GM13976 (cell line): ENCODE measurements at regions not wholly inside any gene's neighbourhood (a gene's known extent, or its start where the extent isn't known, plus 50 kb on each side); places are given as distances from the start of the nearest gene placed in this dataset.

Source experiments
- DNase-seq: peaks from one replicate; pipeline ENCODE4 v3.0.0; 2012; ENCODE audit warnings: low spot score
- in situ Hi-C: fragments of 300-500 bp; cut with MboI; formaldehyde crosslinking; loops from one replicate; pipeline ENCODE4 v1.12.0; 2022; ENCODE audit warnings: low sequenced_read_pairs, mixed read lengths, inconsistent platforms; ENCODE audit not compliant: unreplicated experiment
- TF ChIP-seq, protein P1 (sequence below): IDR thresholded peaks from 2 replicates; pipeline ENCODE4 v1.5.1; 2012; ENCODE audit warnings: borderline replicate concordance, mild to moderate bottlenecking; ENCODE audit not compliant: insufficient read depth; ENCODE audit errors: extremely low read depth, missing control alignments, control extremely low read depth

DNA sequence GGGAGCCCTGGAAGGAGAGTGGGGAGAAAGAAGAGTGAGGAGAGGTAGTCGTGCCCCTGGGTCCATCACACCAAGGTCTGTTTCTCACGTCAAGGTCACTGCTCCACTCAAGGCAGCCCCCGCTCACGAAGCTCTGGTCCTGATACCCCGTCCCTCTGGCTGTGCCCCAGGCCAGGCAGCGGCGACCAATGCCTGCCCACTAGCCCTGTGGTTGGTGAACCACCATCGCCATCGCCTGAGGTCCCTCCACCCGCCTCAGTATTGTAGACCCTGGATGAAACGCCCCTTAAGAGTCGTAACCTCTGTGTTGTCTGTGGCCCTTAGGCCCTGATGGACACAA is 378.3 kb upstream of the MYT1L start:
- TF ChIP-seq, protein P1, sequence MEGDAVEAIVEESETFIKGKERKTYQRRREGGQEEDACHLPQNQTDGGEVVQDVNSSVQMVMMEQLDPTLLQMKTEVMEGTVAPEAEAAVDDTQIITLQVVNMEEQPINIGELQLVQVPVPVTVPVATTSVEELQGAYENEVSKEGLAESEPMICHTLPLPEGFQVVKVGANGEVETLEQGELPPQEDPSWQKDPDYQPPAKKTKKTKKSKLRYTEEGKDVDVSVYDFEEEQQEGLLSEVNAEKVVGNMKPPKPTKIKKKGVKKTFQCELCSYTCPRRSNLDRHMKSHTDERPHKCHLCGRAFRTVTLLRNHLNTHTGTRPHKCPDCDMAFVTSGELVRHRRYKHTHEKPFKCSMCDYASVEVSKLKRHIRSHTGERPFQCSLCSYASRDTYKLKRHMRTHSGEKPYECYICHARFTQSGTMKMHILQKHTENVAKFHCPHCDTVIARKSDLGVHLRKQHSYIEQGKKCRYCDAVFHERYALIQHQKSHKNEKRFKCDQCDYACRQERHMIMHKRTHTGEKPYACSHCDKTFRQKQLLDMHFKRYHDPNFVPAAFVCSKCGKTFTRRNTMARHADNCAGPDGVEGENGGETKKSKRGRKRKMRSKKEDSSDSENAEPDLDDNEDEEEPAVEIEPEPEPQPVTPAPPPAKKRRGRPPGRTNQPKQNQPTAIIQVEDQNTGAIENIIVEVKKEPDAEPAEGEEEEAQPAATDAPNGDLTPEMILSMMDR: no peak
- DNase-seq: no peak
- in situ Hi-C loops: no loop called here

DNA sequence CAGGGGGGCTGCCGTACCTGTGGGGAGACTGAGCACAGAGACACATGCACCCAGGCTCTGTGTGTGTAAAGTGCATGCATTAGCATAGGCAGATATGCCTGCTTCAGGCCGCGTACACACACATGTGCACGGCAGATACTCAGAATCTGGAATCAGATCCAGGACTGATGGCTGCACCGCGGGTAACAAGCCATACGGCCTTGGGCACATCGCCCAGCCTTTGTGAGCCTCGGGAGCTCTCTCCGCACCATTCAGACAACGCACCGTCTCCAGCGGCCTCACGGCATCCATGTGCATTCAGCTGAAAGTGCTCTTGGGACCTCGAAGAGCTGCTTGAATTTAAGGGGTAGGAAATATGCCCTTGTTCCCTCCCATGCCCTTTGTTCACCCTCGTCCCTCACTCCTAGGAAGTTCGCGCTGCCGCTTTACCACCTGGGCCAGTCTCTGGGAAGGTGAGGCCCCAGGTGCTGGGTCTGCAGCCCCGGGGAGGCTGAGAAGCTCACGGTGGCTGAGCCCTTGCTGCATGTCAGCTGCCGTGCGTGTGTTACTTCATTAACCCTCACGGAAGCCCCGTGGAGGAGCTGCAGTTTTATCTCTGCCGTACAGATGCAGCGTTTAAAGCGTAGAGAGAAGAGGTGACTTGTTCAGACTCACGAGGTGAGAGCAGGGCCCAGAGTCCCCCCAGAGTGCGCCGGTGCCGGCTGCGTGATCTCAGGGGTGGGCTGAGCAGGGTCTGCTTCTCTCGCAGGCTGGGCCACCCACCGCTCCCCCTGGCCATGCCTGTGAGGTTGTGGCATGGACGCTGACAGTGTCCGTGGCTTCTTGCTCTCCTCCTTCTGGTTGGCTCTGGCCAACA is 377.7 kb upstream of the MYT1L start:
- in situ Hi-C loops: no loop called here
- TF ChIP-seq, protein P1: no peak
- no peak for DNase-seq

DNA sequence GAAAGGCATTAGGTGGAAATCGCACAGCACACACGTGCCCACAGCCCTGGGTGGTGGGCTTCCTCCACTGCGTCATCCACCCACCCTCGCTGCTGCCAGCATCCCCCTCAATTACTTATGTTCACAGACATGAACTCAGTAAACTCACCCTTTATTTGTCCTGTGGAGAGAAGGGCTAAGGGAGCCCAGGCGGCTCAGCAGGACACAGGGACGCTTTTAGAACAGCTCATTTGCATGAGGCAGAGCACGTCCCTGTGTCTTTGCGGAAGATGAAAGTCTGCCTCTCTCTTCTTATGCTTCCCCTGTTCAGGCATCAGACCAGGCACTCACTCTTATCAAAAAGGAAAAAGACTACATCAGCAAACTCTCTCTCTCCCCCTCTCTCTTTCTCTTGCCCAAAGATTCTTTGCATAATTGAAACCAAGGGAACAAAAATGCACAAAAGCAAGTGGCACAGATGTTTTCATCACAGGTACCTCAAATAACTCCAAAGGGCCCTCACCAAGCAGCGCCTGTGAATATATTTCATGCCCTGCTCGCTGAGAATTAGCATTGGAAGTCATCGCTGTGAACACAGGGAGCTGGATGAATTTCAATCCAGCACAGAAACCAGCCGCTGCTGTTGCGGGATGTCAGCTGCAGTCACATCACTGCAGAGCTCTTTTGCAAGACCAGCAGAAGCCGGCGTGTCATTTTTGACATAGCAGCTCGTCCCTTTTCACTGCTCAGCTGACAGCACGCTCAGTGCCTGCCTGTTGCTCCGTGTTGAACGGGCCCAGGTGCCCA is 376.3 kb upstream of the MYT1L start:
- no peak for DNase-seq
- in situ Hi-C loops: no loop called here
- TF ChIP-seq, protein P1: no peak

DNA sequence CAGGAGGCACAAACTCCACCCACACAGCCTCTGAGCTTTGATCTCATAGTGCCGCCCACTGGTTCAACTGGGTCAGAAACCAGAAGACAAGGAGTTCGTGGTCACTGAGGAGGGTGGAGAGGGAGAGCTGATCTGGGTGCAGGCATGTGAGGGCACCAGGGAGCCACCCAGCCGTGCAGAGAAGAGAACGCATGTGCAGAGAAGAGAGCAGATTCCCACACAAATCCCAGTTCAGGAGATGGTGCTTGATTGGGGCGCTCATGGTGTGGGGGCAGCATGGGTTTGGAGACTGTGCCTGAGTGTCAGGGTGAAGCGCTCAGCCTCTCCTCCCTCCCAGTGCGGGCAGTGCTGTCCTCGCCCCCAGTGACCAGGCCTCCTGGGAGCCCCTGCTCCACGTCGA is 375.2 kb upstream of the MYT1L start:
- DNase-seq: no peak
- in situ Hi-C loops: no loop called here
- TF ChIP-seq, protein P1: no peak

DNA sequence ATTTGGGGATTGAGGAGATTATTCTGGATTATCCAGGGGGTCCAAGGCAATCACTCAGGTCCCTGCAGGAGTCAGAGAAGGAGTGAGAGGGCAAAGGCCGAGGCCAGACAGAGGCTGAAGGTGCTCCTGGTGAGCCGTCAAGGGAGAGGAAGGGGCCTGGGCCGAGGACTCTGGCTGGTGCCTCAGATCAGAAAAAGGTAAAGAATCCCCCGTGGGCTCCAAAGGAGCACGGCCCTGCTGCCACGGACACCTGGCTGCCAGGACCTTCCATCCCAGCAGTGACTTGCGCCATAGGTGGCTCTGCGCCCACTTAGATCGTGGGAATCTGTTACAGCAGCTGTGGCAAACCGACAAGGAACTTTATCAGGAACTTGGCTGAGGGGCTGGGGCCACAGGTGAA is 374.8 kb upstream of the MYT1L start:
- TF ChIP-seq, protein P1: no peak
- in situ Hi-C loops: no loop called here
- no peak for DNase-seq

DNA sequence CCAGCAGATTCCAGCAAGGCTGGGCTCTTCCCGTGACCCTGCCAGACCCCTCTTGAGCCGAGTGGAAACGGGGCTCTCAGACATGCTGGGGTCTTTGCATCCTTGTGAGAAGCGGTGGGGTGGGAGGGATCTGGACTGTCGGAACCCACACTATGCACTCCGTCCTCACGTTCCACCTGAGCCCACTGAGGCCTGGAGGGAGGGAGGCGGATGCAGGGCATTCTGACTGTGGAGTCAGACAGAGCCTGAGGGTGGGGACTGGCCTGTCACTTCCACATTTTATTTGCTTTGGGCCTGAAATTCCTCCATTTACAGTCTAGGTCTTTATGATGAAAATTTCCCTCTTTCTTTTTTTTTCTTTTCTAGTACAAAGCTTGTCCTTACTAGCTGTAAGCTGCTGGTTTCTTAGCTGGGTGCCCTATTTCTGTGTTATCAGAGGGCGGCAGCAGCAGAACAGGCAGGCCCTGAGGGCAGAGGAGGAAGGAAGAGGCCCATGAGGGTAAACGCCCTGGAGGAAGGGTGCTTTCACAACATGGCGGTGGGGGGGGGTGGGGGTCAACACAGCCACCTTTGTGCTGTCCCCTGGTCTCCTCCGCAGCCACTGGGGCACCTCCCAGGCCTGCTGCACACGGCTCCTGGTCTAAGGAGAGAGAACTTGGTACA is 373.5 kb upstream of the MYT1L start:
- DNase-seq: no peak
- in situ Hi-C loops: no loop called here
- TF ChIP-seq, protein P1: no peak
